ENCODE measurements at regions not wholly inside any gene's neighbourhood (a gene's known extent, or its start where the extent isn't known, plus 50 kb on each side); places are given as distances from the start of the nearest gene placed in this dataset.

- in situ Hi-C loops (cut with MboI; ENCODE audit: low pct_unique_long_range_greater_than_20kb, low sequenced_read_pairs, unreplicated experiment): no loop called here
- TF ChIP-seq CTCF (IDR thresholded peaks at IDR 0.05; ENCODE audit: extremely low read depth, insufficient read depth, missing control alignments): no peak
- no peak for DNase-seq (ENCODE audit: low spot score)
Observed at GRCh38 chr5:101429241-101429640, 526.2 kb upstream of the ST8SIA4 start.

DNA sequence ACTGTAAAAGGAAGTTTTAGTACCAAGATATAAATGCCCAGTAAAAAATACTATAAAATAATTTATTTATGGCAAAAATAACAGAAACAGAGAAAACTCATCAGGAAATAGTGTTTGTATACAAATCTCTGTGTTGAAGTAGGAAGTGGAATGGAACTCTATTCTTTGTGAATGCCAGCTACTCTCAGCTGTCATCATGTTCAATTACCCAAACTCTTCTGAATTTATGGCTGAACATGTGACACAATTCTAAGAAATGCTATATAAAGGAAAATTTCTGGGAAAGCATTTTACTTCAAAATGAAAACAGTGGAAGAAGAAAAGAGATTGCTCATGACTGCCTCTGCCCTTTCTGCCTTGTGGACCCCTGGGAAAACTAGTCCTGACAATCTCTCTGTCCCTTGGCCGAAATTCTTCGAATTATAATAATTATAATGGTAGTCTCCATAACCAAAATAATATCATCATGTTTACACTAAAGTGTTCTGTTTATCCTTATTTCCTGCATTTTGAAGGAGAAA lies 522.3 kb upstream of the ST8SIA4 start:
- DNase-seq (ENCODE audit: low spot score): no peak
- in situ Hi-C loops (cut with MboI; ENCODE audit: low pct_unique_long_range_greater_than_20kb, low sequenced_read_pairs, unreplicated experiment): no loop called here
- TF ChIP-seq CTCF (IDR thresholded peaks at IDR 0.05; ENCODE audit: extremely low read depth, insufficient read depth, missing control alignments): no peak

DNA sequence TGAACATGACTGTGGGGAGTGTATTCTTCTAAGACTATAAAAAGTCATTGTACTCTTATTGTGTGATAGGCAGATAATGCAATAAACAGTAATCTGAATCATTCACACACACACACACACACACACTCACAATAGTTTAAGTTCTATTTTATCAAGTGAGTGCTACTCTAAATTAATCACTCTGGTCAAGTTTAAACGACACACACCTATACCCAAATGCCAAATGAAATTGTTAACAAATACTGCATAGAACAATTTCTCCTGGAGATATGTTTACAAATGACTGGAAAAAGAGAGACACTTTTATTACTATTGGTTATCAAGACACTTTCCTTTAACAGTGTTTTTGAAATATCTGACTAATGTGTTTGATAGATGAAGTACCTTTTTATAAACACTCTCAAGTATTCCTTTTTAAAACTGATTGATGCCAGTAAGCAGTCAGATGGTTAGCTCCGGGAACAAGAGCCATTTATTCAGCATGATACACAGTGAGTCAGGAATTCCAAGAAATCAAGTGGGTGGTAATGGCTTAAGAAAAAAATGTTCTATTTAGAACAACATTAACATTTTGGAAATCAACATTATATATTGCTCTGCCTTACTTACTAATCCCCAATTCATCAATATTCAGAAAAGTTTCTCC lies 521.6 kb upstream of the ST8SIA4 start:
- no peak for DNase-seq (ENCODE audit: low spot score)
- in situ Hi-C loops (cut with MboI; ENCODE audit: low pct_unique_long_range_greater_than_20kb, low sequenced_read_pairs, unreplicated experiment): no loop called here
- no peak for TF ChIP-seq CTCF (IDR thresholded peaks at IDR 0.05; ENCODE audit: extremely low read depth, insufficient read depth, missing control alignments)

DNA sequence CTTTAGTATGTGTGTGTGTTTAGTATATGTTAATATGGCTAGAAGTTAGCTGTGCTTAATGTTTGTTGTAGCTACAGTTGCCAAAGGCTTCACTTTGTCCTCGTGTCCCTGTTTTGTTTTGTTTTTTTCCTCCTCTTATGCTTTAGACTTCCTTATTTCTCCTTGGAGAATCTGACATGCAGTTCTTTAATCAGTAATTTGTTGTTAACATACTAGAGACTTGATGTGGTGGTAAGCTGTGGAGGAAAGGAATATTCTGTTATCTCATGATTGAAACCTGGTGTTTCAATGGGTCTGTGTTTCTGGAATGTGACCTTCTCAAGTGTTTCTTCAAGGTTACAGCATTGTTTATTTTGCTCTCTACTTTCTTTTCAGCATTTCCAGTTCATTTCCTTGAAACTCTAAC lies 515.6 kb upstream of the ST8SIA4 start:
- in situ Hi-C loops (cut with MboI; ENCODE audit: low pct_unique_long_range_greater_than_20kb, low sequenced_read_pairs, unreplicated experiment): no loop called here
- DNase-seq (ENCODE audit: low spot score): no peak
- no peak for TF ChIP-seq CTCF (IDR thresholded peaks at IDR 0.05; ENCODE audit: extremely low read depth, insufficient read depth, missing control alignments)

- DNase-seq (ENCODE audit: low spot score): no peak
- in situ Hi-C loops (cut with MboI; ENCODE audit: low pct_unique_long_range_greater_than_20kb, low sequenced_read_pairs, unreplicated experiment): no loop called here
- no peak for TF ChIP-seq CTCF (IDR thresholded peaks at IDR 0.05; ENCODE audit: extremely low read depth, insufficient read depth, missing control alignments)
Observed at GRCh38 chr5:101404531-101404930, 501.4 kb upstream of the ST8SIA4 start.

DNA sequence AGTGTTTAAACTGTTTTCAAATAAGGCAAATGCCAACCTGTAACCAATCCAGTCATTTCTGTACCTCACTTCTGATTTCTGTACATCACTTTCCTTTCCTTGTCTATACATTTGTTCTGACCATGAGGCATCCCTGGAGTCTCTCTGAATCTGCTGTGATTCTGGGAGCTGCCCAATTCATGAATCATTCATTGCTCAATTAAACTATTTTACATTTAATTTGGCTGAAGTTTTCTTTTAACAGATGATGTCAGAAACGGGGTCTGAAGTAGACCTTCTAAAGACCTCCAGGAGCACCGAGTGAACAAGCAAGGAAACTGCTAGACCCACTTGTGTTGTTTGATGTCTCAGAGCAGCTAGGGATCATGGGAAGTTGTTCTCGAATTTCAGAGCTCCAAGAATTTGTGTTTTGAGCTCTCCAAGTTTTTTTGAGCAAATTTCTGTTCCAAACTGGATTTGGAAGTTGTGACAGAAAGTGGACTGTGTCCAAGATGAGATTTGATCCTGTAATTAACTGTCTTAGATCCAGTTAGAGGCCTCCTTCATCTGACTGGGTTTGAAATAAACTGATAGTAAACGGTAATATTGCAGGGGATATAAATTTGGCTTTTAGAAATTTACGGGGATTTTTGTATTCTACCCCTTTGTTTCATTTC lies 490.8 kb upstream of the ST8SIA4 start:
- no peak for TF ChIP-seq CTCF (IDR thresholded peaks at IDR 0.05; ENCODE audit: extremely low read depth, insufficient read depth, missing control alignments)
- no peak for DNase-seq (ENCODE audit: low spot score)
- in situ Hi-C loops (cut with MboI; ENCODE audit: low pct_unique_long_range_greater_than_20kb, low sequenced_read_pairs, unreplicated experiment): no loop called here
